Calu3 (cell line): ENCODE measurements at regions not wholly inside any gene's neighbourhood (a gene's known extent, or its start where the extent isn't known, plus 50 kb on each side); places are given as distances from the start of the nearest gene placed in this dataset.
A peak's percentile ranks its signal among the peaks of the same experiment; 100 is the strongest.

Experiments
- BruUV-seq: library from RNA; stranded (reverse); fragments of 400-500 nt; replicated peaks from 2 replicates; lab custom pipeline; 2021; lab: Mats Ljungman, UMichigan
- CTCF ChIA-PET: fragments of 300-600 bp; sonication (Branson Sonifier 250); formaldehyde crosslinking; loops from one replicate; lab custom pipeline; 2022; ENCODE audit warnings: antibody characterized with exemption; lab: Charles Lee
- DNase-seq: peaks from one replicate; pipeline ENCODE4 v3.0.0; 2022
- H3K27ac Mint-ChIP-seq: one replicate; pipeline ENCODE4 v1.8.0; 2022; ENCODE audit warnings: mixed read lengths; ENCODE audit not compliant: unreplicated experiment
- H3K27me3 Mint-ChIP-seq: one replicate; pipeline ENCODE4 v1.8.0; 2022; ENCODE audit warnings: mixed read lengths; ENCODE audit not compliant: unreplicated experiment
- H3K36me3 Mint-ChIP-seq: one replicate; pipeline ENCODE4 v1.8.0; 2022; ENCODE audit warnings: mild to moderate bottlenecking, moderate library complexity, mixed read lengths; ENCODE audit not compliant: insufficient read depth, unreplicated experiment
- H3K4me1 Mint-ChIP-seq: one replicate; pipeline ENCODE4 v1.8.0; 2022; ENCODE audit warnings: mild to moderate bottlenecking, low read depth, mixed read lengths; ENCODE audit not compliant: unreplicated experiment
- H3K4me3 Mint-ChIP-seq: one replicate; pipeline ENCODE4 v1.8.0; 2022; ENCODE audit warnings: mild to moderate bottlenecking, low read depth, moderate library complexity, mixed read lengths; ENCODE audit not compliant: unreplicated experiment
- H3K9me3 Mint-ChIP-seq: one replicate; pipeline ENCODE4 v1.8.0; 2022; ENCODE audit warnings: low read depth, mixed read lengths; ENCODE audit not compliant: unreplicated experiment
- intact Hi-C: fragments of 100-400 bp; cut with micrococcal nuclease; formaldehyde crosslinking; loops from one replicate; pipeline ENCODE4 v1.10.0; 2022; ENCODE audit not compliant: unreplicated experiment
- TF ChIP-seq, protein P1 (sequence below): fragments of 200-600 bp; IDR thresholded peaks from one replicate; pipeline ENCODE4 v1.8.0; 2022; ENCODE audit warnings: antibody characterized with exemption; ENCODE audit not compliant: unreplicated experiment

- DNase-seq: peak; percentile 19
- Mint-ChIP-seq H3K4me1 (peaks cover 7% of the 10 kb centered on the region), H3K9me3 (no peaks in the 10 kb centered on the region), H3K4me3 (no peak overlapping the region), H3K27ac (no peak overlapping the region), H3K36me3 (no peaks in the 10 kb centered on the region), H3K27me3 (peaks cover 27% of the 10 kb centered on the region)
- intact Hi-C loops: no loop called here
- CTCF ChIA-PET: no interaction called here
- no TSS peak for BruUV-seq
- TF ChIP-seq, protein P1, sequence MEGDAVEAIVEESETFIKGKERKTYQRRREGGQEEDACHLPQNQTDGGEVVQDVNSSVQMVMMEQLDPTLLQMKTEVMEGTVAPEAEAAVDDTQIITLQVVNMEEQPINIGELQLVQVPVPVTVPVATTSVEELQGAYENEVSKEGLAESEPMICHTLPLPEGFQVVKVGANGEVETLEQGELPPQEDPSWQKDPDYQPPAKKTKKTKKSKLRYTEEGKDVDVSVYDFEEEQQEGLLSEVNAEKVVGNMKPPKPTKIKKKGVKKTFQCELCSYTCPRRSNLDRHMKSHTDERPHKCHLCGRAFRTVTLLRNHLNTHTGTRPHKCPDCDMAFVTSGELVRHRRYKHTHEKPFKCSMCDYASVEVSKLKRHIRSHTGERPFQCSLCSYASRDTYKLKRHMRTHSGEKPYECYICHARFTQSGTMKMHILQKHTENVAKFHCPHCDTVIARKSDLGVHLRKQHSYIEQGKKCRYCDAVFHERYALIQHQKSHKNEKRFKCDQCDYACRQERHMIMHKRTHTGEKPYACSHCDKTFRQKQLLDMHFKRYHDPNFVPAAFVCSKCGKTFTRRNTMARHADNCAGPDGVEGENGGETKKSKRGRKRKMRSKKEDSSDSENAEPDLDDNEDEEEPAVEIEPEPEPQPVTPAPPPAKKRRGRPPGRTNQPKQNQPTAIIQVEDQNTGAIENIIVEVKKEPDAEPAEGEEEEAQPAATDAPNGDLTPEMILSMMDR: no peak
Measured at GRCh38 chr3:115518100-115518852, 105.0 kb upstream of the GAP43 start.

GRCh38 chr3:115520241-115520640 is 103.1 kb upstream of the GAP43 start:
- Mint-ChIP-seq H3K27me3 (peaks cover 37% of the 10 kb centered on the region), H3K4me3 (no peak overlapping the region), H3K36me3 (no peaks in the 10 kb centered on the region), H3K9me3 (no peaks in the 10 kb centered on the region), H3K27ac (no peak overlapping the region), H3K4me1 (no peaks in the 10 kb centered on the region)
- BruUV-seq: no TSS peak
- DNase-seq: no peak
- TF ChIP-seq, protein P1: no peak
- CTCF ChIA-PET: no interaction called here
- intact Hi-C loops: no loop called here

GRCh38 chr3:115520651-115521245 is 102.6 kb upstream of the GAP43 start:
- CTCF ChIA-PET: no interaction called here
- H3K36me3 Mint-ChIP-seq: no peaks in the 10 kb centered on the region
- H3K27me3 Mint-ChIP-seq: peaks cover 42% of the 10 kb centered on the region
- H3K4me1 Mint-ChIP-seq: no peaks in the 10 kb centered on the region
- H3K9me3 Mint-ChIP-seq: no peaks in the 10 kb centered on the region
- intact Hi-C loops: no loop called here
- H3K27ac Mint-ChIP-seq: no peak overlapping the region
- no peak for DNase-seq
- TF ChIP-seq, protein P1: no peak
- no TSS peak for BruUV-seq
- H3K4me3 Mint-ChIP-seq: no peak overlapping the region

DNA sequence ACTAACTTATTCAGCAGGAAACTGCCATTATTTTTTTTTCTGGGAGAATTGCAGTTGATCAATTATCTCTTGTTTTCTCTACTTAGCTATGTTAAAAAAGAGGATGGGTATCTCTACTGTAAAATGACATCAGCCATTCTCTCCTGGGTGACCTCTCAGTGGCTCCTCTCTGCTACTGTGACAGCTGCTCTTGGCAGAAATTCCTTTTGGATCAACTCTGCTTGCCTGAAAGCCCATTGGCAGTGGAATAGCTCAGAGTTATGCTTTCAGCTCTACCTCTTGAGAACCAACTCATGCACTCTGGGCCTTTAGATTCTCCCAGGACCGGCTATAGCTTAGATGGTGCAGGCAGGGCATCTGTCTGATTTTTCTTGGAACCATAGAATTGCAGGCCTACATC is 99.9 kb upstream of the GAP43 start:
- Mint-ChIP-seq H3K36me3 (no peaks in the 10 kb centered on the region), H3K4me1 (no peaks in the 10 kb centered on the region), H3K4me3 (no peak overlapping the region), H3K9me3 (peaks cover 2% of the 10 kb centered on the region), H3K27me3 (peaks cover 67% of the 10 kb centered on the region), H3K27ac (no peak overlapping the region)
- CTCF ChIA-PET: interaction anchor here (0.6 kb wide), 1 partner anchor 265 kb away, joined by 3 read pairs; no protein-coding TSS in a partner anchor
- intact Hi-C loops: no loop called here
- TF ChIP-seq, protein P1: no peak
- DNase-seq: no peak
- no TSS peak for BruUV-seq
